HepG2 (cell line): ENCODE measurements at regions not wholly inside any gene's neighbourhood (a gene's known extent, or its start where the extent isn't known, plus 50 kb on each side); places are given as distances from the start of the nearest gene placed in this dataset.

Experiments used
- ATAC-seq: fragments of 200-7000 bp; cut with Tn5 transposase; 3 replicates; pipeline ENCODE4 v1.9.1; 2020; ENCODE audit warnings: mild to moderate bottlenecking, moderate library complexity
- BruUV-seq: library from RNA; stranded (reverse); fragments of 400-500 nt; replicated peaks from 2 replicates; lab custom pipeline; 2021; lab: Mats Ljungman, UMichigan
- CTCF ChIA-PET: fragments of 300-600 bp; formaldehyde crosslinking; extraction: SDS; loops from one replicate; lab custom pipeline; 2021; ENCODE audit warnings: low total read pairs, inconsistent platforms, low intra/inter-chr PET ratio; lab: Yijun Ruan, JAX
- POLR2A ChIA-PET: fragments of 350-600 bp; sonication (Branson Sonifier 250); formaldehyde crosslinking; loops from one replicate; lab custom pipeline; 2020; ENCODE audit warnings: antibody characterized with exemption, inconsistent platforms; lab: Yijun Ruan, JAX
- DNase-seq: peaks from one replicate; pipeline ENCODE4 v3.0.0-alpha.2; 2015; ENCODE audit warnings: low spot score
- FAIRE-seq: peaks from 3 replicates; lab custom pipeline; 2011; peaks lifted over from hg19 to GRCh38; lab: Jason Lieb, UNC
- H2AFZ ChIP-seq: one replicate; pipeline ENCODE4 v1.6.1; 2011; ENCODE audit warnings: low read length, inconsistent platforms
- H3K27ac ChIP-seq: fragments of 300-600 bp; 3 replicates; pipeline ENCODE4 v1.8.0; 2011; ENCODE audit warnings: mixed run types, mild to moderate bottlenecking, mixed read lengths, low read length, inconsistent platforms; ENCODE audit not compliant: insufficient read depth; ENCODE audit errors: extremely low read length
- H3K27me3 ChIP-seq, 2 experiments: fragments of 200-600 bp in 1 of 2; 2 replicates in 1 of 2; 3 replicates in 1 of 2; pipeline versions ENCODE4 v1.6.0 to v1.8.0; 2011; ENCODE audit warnings: low read length in 2 of 2, mild to moderate bottlenecking in 2 of 2, moderate library complexity in 2 of 2, inconsistent platforms in 1 of 2; ENCODE audit not compliant: insufficient read depth in 2 of 2, control insufficient read depth in 1 of 2
- H3K36me3 ChIP-seq, 2 experiments: fragments of 200-600 bp in 1 of 2; replicated peaks in 1 of 2; 2 replicates in 1 of 2; 3 replicates in 1 of 2; pipeline versions ENCODE4 v1.5.1 to v1.8.0; 2011; ENCODE audit warnings: low read length in 2 of 2, inconsistent platforms in 1 of 2; ENCODE audit not compliant: insufficient read depth in 2 of 2, control insufficient read depth in 1 of 2
- H3K4me1 ChIP-seq: 2 replicates; pipeline ENCODE4 v1.5.1; 2012; ENCODE audit warnings: low read length, inconsistent platforms; ENCODE audit not compliant: insufficient read depth
- H3K4me2 ChIP-seq: 2 replicates; pipeline ENCODE4 v1.6.0; 2011; ENCODE audit warnings: low read depth, low read length, inconsistent platforms
- H3K4me3 ChIP-seq, 3 experiments: fragments of 200-600 bp in 1 of 3; sonication (generic), shearing (Covaris generic) in 1 of 3; replicated peaks in 1 of 3; 2 replicates each; pipeline ENCODE4 v1.5.1; 2011 to 2016; ENCODE audit warnings: low read length in 3 of 3, inconsistent platforms in 2 of 3, low read depth in 2 of 3, mild to moderate bottlenecking in 2 of 3, control low read depth in 1 of 3, mixed read lengths in 1 of 3; ENCODE audit not compliant: insufficient read depth in 1 of 3
- H3K79me2 ChIP-seq: one replicate; pipeline ENCODE4 v1.6.1; 2011; ENCODE audit warnings: low read length, inconsistent platforms; ENCODE audit not compliant: insufficient read depth
- H3K9ac ChIP-seq: 2 replicates; pipeline ENCODE4 v1.6.0; 2011; ENCODE audit warnings: mild to moderate bottlenecking, low read depth, low read length, inconsistent platforms; ENCODE audit not compliant: insufficient read depth
- H3K9me3 ChIP-seq: 2 replicates; pipeline ENCODE4 v1.5.1; 2012; ENCODE audit warnings: mild to moderate bottlenecking, low read length
- H4K20me1 ChIP-seq: 2 replicates; pipeline ENCODE4 v1.6.0; 2011; ENCODE audit warnings: inconsistent platforms, mild to moderate bottlenecking, low read length, moderate library complexity; ENCODE audit not compliant: insufficient read depth
- ATF7 ChIP-seq, 2 experiments: fragments of 450-650 bp in 1 of 2; sonication (generic) in 1 of 2; formaldehyde crosslinking in 1 of 2; IDR thresholded peaks; 2 replicates each; pipeline versions ENCODE4 v1.4.0 to v1.6.1; 2016 to 2020; ENCODE audit warnings: antibody characterized with exemption in 1 of 2, mild to moderate bottlenecking in 1 of 2, missing genetic modification reagents in 1 of 2
- CHCHD3 ChIP-seq: sonication (generic); formaldehyde crosslinking; IDR thresholded peaks from 2 replicates; pipeline ENCODE4 v1.8.0; 2022; ENCODE audit warnings: mild to moderate bottlenecking, missing genetic modification reagents, moderate library complexity
- GTF3A ChIP-seq: sonication (generic); formaldehyde crosslinking; conservative IDR thresholded peaks from 2 replicates; pipeline ENCODE4 v1.4.0; 2020; ENCODE audit warnings: mild to moderate bottlenecking, missing genetic modification reagents
- KMT2A ChIP-seq: sonication (generic); formaldehyde crosslinking; IDR thresholded peaks from 2 replicates; pipeline ENCODE4 v1.4.0; 2020; ENCODE audit warnings: missing genetic modification reagents
- MAFG ChIP-seq: sonication (generic); formaldehyde crosslinking; IDR thresholded peaks from 2 replicates; pipeline ENCODE4 v1.5.1; 2020; ENCODE audit warnings: mild to moderate bottlenecking, missing genetic modification reagents
- MBNL3 ChIP-seq: fragments of 250-450 bp; sonication (Bioruptor Pico); conservative IDR thresholded peaks from 2 replicates; pipeline ENCODE4 v1.8.0; 2022; ENCODE audit warnings: mild to moderate bottlenecking, inconsistent platforms
- SCMH1 ChIP-seq: sonication (generic); formaldehyde crosslinking; IDR thresholded peaks from 2 replicates; pipeline ENCODE4 v1.9.0; 2021; ENCODE audit warnings: missing genetic modification reagents, mild to moderate bottlenecking, borderline replicate concordance
- ZNF430 ChIP-seq: sonication (generic); formaldehyde crosslinking; IDR thresholded peaks from 2 replicates; pipeline ENCODE4 v1.9.0; 2021; ENCODE audit warnings: mild to moderate bottlenecking, missing genetic modification reagents
- ZNF800 ChIP-seq: sonication (generic); formaldehyde crosslinking; IDR thresholded peaks from 2 replicates; pipeline ENCODE4 v1.4.0; 2020; ENCODE audit warnings: missing genetic modification reagents
- WGBS: methylation state at CpG from one replicate; pipeline ENCODE4 v1.1.6; 2017; ENCODE audit warnings: low lambda C conversion rate; 5-methylcytosine and 5-hydroxymethylcytosine counted together
- in situ Hi-C: cut with HindIII; loops from 2 replicates; pipeline ENCODE4 v1.10.0; 2017; ENCODE audit warnings: low pct_unique_long_range_greater_than_20kb; ENCODE audit not compliant: extremely low pct_ligation_motif_present
- intact Hi-C: fragments of 100-400 bp; cut with micrococcal nuclease; formaldehyde crosslinking; loops from one replicate; pipeline ENCODE4 v1.10.0; 2022; ENCODE audit not compliant: unreplicated experiment
- TF ChIP-seq, protein P1 (sequence below): sonication (generic); formaldehyde crosslinking; IDR thresholded peaks from 2 replicates; pipeline ENCODE4 v1.4.0; 2020; ENCODE audit warnings: mild to moderate bottlenecking, missing genetic modification reagents

GRCh38 chr11:98177925-98178324 is 842.8 kb upstream of the CNTN5 start:
- FAIRE-seq, result no peak
- intact Hi-C loops, result no loop called here

DNA sequence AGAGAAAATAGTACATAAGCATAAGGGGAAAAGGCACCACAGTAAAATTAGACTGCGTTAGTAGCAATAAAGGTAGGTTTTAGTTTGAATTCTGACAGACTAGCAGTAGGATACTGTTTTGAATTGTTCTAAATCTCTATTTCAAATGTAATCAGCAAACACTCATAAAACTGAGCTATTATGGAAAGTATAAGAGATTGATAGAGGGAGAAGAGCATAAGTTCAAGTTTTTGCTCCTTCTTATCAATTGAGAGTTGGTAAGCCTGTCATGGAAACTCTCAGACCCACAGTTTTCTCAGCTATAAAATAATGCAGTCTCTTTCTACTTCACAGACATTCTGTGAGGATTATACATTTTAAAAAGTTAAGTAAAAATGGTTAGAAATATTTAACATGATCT is 840.2 kb upstream of the CNTN5 start:
- in situ Hi-C loops (no loop called here), intact Hi-C loops (no loop called here)
- Histone ChIP-seq H4K20me1 (no peaks in the 10 kb centered on the region), H3K9ac (no peak overlapping the region), H3K9me3 (peaks cover 19% of the 10 kb centered on the region), H3K4me2 (no peak overlapping the region), H3K4me3 (no peak overlapping the region), H3K27me3 (no peaks in the 10 kb centered on the region), H3K79me2 (no peaks in the 10 kb centered on the region), H2AFZ (no peak overlapping the region), H3K4me1 (no peaks in the 10 kb centered on the region), H3K36me3 (no peaks in the 10 kb centered on the region), H3K27ac (no peak overlapping the region)
- TF ChIP-seq ZNF800, result no peak
- ATAC-seq, result no peak
- ChIA-PET CTCF (no interaction called here), POLR2A (no interaction called here)
- DNase-seq, result no peak
- no TSS peak for BruUV-seq
- no peak for FAIRE-seq
- 0% methylated on average over 1 of the region's 1 CpG for WGBS

More at GRCh38 chr11:98177925-98178324, 842.8 kb upstream of the CNTN5 start:
- POLR2A ChIA-PET, result no interaction called here
- Histone ChIP-seq H3K9ac (no peak overlapping the region), H3K4me2 (no peak overlapping the region), H3K9me3 (peaks cover 16% of the 10 kb centered on the region), H3K36me3 (no peaks in the 10 kb centered on the region), H3K4me1 (no peaks in the 10 kb centered on the region), H3K27ac (no peak overlapping the region), H3K27me3 (no peaks in the 10 kb centered on the region), H4K20me1 (no peaks in the 10 kb centered on the region), H2AFZ (no peak overlapping the region), H3K79me2 (no peaks in the 10 kb centered on the region)
- no TSS peak for BruUV-seq
- WGBS, result 3% methylated on average over 3 of the region's 5 CpGs
- CTCF ChIA-PET, result no interaction called here
- in situ Hi-C loops, result no loop called here
- ATAC-seq, result no peak
- no peak for DNase-seq
- no peak for TF ChIP-seq ZNF430 (CRISPR knock-in tag)
- TF ChIP-seq, protein P1, sequence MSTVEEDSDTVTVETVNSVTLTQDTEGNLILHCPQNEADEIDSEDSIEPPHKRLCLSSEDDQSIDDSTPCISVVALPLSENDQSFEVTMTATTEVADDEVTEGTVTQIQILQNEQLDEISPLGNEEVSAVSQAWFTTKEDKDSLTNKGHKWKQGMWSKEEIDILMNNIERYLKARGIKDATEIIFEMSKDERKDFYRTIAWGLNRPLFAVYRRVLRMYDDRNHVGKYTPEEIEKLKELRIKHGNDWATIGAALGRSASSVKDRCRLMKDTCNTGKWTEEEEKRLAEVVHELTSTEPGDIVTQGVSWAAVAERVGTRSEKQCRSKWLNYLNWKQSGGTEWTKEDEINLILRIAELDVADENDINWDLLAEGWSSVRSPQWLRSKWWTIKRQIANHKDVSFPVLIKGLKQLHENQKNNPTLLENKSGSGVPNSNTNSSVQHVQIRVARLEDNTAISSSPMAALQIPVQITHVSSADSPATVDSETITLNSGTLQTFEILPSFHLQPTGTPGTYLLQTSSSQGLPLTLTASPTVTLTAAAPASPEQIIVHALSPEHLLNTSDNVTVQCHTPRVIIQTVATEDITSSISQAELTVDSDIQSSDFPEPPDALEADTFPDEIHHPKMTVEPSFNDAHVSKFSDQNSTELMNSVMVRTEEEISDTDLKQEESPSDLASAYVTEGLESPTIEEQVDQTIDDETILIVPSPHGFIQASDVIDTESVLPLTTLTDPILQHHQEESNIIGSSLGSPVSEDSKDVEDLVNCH, result no peak
- TF ChIP-seq SCMH1 (CRISPR knock-in tag), result no peak
- no peak for TF ChIP-seq MBNL3
- TF ChIP-seq KMT2A, result no peak
- TF ChIP-seq GTF3A (CRISPR knock-in tag), result no peak
- TF ChIP-seq CHCHD3 (CRISPR knock-in tag), result no peak
- TF ChIP-seq ATF7 (IDR thresholded peaks at IDR 0.05), result no peak
- no peak for TF ChIP-seq ATF7 (CRISPR knock-in tag; IDR thresholded peaks at IDR 0.05)
- no peak for TF ChIP-seq MAFG (CRISPR knock-in tag)
- TF ChIP-seq, all 625 proteins: peak for 0
- no peak overlapping the region for H3K4me3 ChIP-seq
